NCI-H146 treated with DMSO at 0.1 percent for 48 hours (cell line): ENCODE measurements at regions not wholly inside any gene's neighbourhood (a gene's known extent, or its start where the extent isn't known, plus 50 kb on each side); places are given as distances from the start of the nearest gene placed in this dataset.
A peak's percentile ranks its signal among the peaks of the same experiment; 100 is the strongest.
"Not testable (repeated sequence)": the region's sequence is repeated elsewhere in the genome, so short reads cannot be mapped to it uniquely, and the experiment has no call there.

Source experiments
- DNase-seq: peaks from one replicate; lab custom pipeline; 2025; ENCODE audit not compliant: unreplicated experiment; lab: John Stamatoyannopoulos, UW

DNA sequence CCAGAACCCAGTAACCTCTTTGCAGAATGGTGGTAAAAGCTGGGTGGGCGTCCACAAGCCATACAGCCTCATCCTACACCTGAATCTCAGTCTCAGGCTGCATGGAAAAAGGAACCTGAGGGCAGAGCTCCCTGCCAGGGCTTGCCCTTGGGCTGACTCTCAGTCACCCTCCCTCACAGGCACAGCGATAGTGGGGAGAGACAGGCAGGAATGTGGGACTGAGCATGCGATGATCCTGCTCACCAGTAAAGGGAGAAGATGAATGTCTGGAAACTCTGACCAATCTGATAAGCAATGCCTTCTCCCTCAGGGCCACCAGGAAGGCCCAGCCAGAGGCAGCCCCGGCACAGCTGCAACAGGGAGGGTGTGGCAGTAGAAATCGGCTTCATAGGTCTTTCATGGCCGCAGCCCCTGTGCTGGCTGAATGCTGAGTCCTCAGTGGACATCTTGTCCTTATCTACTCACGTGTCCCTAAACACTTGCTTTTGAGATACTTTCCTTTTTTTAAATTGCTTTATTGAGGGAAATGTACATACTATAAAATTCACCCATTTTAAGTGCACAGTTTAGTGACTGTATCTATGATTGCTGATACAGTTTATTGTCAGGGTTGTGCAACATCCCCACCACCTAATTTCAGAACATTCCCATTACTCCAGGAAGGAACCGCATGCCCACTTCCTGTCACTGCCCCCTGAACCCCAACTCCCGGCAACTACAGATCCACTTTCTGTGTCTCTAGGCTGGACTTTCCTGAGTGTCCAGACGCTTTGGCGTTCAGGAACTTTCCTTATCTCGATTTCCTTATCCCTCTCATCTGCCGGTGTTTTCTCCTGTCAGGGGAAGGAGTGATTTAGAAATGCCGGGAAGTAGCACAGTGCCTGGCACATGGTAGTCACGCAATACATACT is 258.1 kb downstream of the PCNX1 start:
- DNase-seq: no peak

DNA sequence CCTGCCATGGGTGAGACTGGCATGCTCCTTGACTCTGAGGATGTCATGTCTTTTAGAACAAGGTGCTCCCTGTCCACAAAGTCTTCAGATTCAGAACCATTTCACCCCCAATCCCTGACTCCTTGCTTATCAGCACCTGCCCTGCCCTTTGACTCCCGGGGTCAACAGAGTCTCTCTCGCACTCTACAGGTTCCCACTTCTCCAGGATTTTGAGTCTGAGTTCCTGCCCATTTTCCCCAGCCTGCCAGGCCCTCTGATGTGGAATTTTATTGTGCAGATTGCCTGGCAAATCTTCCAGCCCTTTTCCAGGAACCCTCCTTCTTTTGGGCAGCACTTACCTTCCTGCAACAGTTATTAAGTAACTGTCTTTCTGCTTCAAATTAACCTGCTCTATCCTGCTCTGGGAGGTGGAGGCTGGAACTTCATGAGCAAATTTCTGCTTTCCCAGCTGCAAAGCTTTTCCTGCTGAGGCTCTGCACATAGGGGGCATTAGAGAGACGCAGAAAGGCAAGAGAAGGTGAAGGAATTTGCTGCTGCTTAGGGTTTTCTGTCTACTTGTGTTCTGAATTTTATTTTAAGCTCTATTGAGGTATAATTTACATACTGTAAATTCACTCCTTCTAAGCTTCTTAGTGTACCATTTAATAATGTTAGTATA is 259.1 kb downstream of the PCNX1 start:
- DNase-seq: no peak

DNA sequence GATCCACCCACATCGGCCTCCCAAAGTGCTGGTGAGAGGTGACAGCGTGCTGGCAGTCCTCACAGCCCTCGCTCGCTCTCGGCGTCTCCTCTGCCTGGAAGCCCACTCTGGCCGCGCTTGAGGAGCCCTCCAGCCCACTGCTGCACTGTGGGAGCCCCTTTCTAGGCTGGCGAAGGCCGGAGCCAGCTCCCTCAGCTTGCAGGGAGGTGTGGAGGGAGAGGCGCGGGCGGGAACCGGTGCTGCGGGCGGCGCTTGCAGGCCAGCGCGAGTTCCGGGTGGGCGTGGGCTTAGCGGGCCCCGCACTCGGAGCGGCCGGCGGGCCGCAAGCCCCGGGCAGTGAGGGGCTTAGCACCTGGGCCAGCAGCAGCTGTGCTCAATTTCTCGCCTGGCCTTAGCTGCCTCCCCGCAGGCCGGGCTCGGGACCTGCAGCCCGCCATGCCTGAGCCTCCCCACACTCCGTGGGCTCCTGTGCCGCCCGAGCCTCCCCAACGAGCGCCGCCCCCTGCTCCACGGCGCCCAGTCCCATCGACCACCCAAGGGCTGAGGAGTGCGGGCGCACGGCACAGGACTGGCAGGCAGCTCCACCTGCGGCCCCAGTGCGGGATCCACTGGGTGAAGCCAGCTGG is 260.2 kb downstream of the PCNX1 start:
- not testable (repeated sequence) for DNase-seq

DNA sequence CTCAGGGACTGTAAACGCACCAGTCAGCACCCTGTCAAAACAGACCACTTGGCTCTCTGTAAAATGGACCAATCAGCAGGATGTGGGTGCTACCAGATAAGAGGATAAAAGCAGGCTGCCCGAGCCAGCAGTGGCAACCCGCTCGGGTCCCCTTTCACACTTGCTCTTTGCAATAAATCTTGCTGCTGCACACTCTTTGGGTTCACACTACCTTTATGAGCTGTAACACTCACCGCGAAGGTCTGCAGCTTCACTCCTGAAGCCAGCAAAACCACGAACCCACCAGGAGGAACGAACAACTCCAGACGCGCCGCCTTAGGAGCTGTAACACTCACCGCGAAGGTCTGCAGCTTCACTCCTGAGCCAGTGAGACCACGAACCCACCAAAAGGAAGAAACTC is 260.9 kb downstream of the PCNX1 start:
- not testable (repeated sequence) for DNase-seq

DNA sequence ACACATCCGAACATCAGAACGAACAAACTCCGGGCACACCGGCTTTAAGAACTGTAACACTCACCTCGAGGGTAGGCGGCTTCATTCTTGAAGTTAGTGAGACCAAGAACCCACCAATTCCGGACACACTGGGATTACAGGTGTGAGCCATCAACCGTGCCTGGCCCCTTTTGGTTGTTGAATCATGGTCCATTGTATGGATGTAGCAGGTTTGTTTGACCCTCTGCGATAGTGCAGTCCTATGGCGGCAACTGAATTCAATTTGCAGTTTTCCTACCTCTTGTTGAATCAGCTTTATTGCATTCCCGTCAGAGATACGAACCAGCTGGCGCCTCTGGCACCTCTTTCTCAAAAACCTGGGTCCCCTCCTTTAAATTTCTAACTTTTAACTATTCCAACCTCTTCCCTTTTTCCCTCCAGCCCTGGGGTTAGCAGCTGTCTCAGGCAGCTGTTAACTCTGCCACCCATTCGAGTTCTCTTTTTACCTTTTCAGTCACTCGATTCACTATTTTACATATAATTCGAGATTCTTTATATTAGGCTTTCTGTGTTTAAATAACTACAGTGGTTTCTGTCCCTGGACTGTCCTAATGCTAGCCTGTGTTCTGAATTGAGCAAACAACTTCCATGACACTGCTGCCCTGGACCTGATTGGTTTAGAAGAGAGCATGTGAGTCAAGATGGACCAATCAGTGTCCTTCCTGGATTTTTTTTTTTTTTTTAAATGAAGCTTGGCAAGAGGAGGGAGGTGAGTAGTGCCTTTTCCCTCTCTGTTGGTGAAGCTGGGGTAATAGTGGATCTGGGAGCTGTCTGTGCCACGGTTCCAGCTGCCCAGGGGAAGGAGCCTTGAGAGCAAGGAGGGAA is 261.5 kb downstream of the PCNX1 start:
- peak; percentile 7 for DNase-seq

DNA sequence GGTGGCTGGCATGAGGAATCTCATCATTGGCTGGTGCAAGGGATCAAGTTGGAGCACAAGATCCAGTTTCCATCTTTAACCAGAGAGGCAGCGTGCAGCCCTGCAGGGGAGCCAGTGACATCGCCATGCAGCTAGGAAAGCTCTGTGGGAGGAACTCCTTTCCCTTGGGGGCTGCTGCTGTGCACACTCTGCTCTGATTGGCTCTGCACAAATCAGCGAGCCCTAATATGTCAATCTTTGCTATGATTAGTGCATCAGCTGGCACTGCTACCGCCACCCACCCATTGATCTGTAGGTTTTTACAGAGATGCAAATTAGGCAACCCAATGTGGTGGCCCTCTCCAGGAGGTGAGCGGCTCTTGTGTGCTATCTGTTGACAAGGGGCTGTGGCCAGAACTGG is 262.6 kb downstream of the PCNX1 start:
- peak; percentile 47 for DNase-seq

DNA sequence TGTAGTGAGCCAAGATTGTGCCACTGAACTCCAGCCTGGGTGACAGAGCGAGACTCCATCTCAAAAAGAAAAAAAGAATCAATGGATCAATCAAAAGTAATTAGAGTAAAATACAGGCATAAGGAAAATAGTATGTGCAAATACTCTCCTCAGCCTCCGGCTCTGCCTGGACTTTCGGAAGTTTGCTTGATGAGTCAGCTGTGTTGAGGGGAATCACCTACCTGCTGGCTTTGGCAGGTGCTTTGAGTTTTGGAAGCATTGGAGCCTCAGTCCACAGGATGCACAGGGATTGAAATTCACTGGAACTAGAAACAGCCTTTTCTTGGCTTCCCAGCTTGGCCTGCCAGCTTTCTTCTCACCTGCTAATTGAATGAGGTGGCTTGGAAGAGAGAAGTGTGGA is 268.2 kb downstream of the PCNX1 start:
- no peak for DNase-seq

DNA sequence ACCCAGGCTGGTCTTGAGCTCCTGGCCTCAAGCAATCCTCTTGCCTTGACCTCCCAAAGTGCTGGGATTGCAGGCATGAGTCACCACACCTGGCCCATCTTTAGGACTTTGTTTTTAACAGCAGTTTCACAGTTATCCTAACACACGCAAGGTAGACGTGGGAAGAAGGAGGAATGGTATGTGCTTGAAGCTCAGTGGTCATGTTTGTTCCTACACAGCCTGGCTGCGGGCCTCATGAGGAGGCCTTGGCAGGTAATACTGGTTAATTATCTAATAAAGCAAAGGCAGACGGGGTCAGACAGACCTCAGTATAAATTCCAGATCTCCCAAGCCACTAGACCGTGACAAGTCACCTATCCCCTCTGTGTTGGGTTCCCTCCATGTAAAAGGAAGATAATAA is 271.8 kb downstream of the PCNX1 start:
- no peak for DNase-seq

DNA sequence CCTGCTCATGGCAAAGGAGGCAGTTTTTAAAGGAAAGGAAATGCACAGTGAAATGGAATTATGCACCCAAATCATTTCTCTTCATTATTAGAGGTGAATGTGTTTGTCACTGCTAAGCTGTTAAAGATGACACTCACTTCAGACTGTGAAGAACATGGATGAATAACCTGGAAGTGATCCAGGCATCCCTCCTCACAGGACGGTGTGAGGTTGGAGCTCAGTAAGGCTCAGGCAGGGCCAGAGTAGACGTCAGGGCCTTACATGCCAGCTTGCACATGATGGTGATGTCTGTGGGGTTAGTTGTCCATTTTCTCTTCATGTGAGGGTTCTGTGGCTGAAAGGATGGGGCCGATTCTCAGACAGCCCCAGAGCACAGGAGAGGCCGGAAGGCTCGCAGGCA is 273.1 kb downstream of the PCNX1 start:
- no peak for DNase-seq

DNA sequence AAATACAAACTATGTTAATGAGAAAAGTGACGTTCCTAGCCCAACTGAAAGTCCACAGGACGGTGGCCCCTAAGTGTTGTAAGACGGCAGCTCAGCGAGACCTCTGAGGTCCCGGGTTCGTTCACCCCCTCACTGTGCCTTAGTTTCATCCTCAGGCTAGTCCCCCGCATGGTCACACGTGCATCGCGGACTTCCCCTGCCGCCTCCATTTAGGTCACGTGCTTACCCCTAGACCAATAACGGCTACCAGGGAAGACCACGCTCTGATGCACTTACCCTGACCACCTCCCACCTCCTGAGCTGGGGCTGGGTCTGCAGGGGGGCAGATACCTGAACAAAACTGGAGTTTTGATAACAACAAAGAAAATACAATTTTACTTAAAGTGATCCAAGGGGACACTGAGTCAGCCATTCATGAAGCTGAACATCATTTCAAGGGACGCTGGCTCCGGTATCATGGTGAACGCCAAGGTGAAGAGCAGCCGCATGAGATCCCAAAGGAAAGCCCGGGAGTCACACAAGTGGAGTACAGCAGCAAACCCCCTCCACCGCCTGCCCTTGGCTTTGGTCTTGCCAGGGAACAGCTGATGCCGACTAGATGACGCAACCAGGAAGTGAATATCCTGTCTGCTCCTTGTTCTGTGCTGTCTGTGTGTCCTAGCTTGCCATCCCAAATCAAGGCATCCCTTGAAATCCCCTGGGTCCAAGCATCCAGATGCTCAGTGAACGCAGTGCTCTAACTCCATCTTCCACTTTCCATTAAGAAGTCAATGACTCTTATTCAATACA is 274.1 kb downstream of the PCNX1 start:
- no peak for DNase-seq

DNA sequence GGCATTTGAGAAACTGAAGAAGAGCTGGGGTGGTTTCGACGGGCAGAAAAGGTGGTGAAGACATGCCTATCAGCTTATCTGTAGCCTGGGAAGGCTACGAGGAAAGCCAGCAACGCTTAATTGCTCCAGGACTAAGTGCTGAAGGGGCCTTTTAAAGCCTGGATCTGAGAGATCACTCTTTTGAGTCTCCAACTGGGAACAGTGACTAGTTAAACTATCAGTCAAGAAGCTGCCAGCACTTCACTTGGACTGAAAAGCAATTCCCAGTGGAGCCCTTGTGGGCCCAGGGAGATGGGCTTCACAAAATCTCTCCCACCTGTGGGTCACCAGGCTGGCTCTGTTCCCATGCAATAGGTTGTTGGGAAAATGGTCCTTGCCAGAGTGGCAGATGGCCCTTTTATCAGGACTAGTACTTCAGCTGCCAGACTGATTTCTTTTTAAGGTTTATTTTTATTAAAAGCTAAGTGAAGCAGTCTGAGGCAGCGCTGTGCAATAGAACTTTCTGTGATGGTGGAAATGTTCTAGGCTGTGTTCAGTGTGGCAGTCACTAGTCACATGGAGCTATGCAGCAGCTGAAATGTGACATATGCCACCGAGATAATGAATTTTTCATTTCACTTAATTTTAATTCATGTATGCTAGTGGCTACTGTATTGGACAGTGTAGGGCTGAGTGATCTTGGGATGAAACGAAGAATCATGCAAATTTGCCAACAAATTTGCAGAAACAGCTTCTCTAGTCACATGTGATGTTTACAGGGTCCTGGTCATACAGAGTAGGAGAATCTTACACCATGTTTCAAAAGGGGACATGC is 276.8 kb downstream of the PCNX1 start:
- no peak for DNase-seq

DNA sequence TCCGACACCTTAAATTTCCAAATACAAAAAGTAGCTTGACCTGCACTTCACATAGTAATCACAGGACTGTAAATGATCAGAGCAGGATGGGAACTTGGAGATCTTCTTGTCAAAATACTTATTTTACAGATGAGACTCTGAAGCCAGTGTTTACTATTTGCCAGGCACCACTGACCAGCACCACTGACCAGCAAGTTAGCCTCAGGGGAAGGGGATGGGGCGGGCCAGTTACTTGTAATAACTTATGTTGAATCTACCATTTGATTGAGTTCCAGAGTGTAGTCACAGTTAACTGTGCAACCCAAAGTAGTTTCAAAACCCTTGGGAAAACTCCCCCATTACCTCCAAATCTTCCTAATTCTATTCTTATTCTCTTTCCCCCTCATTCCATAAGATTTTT is 278.4 kb downstream of the PCNX1 start:
- no peak for DNase-seq

DNA sequence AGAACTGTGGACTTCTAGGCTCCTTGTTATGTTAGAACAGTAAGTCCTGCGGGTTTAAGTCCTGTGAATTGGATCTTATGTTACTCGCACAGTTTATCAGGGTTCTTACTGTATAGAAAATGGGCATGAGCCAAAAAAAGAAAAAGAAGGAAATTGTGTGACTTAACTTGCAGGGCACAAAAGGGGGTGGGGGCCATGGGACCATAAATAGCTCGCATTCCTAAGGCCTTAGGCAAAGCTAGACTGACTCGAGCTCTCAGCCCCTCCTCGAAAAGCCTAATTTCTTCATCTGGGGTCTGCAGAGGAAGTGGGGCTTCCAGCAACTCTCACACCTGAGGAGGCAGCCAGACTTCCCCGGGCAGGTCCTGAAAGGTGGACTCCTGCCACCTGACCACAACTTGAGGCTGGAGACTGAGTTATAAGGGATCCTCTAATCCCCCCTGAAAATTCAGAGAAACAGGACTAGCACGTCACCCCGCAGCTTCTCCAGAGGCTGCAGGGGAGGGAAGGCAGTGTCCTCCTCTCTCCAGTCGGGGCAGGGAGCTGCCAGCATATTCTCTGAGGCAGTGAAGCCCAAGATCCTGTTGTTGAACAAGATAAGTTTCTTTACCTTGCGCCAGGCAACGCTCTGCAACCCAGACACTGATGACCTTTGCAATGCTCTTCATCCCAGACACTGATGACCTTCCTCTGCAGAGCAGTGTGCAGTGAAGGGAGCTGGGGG is 280.5 kb downstream of the PCNX1 start:
- DNase-seq: no peak

DNA sequence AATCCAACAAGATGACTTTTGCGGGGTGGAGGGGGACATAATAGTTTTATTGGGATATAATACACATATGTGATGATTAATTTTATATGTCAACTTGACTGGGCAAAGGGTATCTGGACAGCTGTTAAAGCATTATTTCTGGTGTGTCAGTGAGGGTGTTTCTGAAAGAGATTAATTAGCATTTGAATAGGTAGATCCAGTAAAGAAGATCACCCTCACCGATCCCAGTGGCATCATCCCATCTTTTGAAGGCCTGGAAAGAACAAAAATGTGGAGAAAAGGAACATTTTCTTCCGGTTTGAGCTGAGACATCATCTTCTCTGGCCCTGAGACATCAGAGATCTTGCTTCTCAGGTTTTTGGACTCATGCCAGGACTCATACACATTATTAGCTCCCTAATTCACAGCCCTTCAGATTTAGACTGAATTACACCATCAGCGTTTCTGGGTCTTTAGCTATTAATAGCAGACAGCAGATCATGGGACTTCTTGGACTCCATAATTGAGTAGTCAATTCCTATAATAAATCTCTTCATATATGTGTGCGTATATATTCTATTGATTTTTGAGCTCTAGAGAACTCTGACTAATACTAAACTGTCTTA is 283.6 kb downstream of the PCNX1 start:
- no peak for DNase-seq

DNA sequence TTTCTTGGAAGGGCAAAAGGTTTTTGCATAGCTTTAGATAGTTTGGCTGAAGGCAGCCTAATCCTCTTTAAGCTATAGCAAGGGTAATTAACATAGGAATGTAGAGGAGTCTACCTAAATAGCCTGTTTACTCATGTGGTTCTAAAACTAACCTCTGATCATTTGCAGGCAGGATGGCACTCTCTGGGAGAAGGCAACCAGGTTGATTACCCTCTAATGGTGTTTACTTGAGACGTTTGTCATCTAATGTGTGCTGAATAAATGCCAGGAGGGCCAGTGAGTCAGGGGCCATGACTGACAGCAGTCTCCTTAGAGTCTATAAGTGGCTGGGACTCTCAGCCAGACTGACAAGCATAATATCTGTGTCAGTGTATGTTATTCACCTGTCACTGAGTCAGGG is 286.4 kb downstream of the PCNX1 start:
- DNase-seq: no peak

DNA sequence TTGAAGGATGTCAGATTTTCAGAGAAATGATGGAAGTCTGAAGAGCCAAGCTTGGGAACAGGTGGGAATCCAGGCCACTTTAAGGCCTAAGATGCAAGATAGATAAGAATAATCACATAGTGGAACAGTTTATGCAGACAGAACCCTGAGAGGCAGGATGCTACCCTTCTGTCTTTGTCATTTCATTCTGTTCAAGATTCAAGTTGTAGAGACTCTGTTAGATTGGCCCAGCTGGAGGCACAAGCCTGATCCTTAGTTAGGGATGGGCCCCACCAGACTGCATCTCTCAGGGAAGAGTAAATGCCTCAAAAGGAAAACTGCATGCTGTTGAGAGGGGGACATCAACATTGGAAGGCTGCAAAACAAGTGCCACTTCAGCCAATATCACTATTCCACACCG is 287.0 kb downstream of the PCNX1 start:
- no peak for DNase-seq

DNA sequence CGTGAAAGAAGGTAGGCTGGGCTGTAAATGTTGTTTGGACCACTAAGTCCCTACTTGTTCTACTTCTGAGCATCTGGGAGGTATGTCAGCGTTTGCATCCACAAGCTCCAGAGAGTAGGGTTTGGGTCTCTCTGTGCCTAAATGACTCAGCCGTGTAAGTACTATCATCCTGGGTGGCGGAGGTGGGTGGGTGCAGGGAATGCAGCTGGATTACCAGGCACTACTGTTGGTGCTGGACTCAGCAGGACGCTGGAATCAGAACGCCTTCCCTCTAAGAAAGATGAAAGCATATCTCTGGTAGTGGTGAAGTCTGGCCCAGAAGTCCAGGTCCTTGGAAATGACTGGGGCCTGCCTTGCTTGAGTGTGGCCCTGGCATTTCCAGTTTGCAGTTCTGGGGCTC is 289.7 kb downstream of the PCNX1 start:
- no peak for DNase-seq

DNA sequence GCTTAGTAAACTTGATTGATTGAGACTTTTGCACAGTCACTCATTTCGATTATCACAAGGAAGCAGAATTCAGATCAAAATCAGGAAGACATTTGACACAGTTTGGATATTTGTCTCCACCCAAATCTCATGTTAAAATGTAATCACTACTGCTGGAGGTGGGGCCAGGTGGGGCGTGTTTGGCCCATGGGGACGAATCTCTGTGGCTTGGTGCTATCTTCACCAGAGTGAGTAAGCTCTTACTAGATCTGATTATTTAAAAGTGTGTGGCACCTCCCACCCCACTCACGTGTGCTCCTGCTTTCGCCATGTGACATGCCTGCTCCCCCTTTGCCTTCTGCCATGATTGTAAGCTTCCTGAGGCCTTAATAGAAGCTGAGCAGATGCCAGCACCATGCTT is 291.4 kb downstream of the PCNX1 start:
- no peak for DNase-seq
